Cardiac fibroblast (primary cell): ENCODE measurements at regions not wholly inside any gene's neighbourhood (a gene's known extent, or its start where the extent isn't known, plus 50 kb on each side); places are given as distances from the start of the nearest gene placed in this dataset.

ENCODE experiments used
- DNase-seq, 2 donors: peaks; one replicate each; pipeline versions ENCODE4 v3.0.0 to v3.0.0-alpha.2; 2010; ENCODE audit warnings: low read depth in 2 of 2
- H3K4me3 ChIP-seq, 2 donors: replicated peaks in 1 of 2; 1 replicate in 1 of 2; 2 replicates in 1 of 2; pipeline ENCODE4 v1.5.1; 2011; ENCODE audit warnings: low read depth in 2 of 2, low read length in 2 of 2, mild to moderate bottlenecking in 2 of 2, moderate library complexity in 1 of 2
- CTCF ChIP-seq: IDR thresholded peaks from one replicate; pipeline ENCODE4 v1.5.1; 2011; ENCODE audit warnings: low read depth, mild to moderate bottlenecking, low read length, inconsistent platforms

GRCh38 chr7:67794544-67794943, 797.9 kb downstream of the TYW1 start:
- H3K4me3 ChIP-seq: no peak overlapping the region
- no peak for DNase-seq
- no peak for TF ChIP-seq CTCF

DNA sequence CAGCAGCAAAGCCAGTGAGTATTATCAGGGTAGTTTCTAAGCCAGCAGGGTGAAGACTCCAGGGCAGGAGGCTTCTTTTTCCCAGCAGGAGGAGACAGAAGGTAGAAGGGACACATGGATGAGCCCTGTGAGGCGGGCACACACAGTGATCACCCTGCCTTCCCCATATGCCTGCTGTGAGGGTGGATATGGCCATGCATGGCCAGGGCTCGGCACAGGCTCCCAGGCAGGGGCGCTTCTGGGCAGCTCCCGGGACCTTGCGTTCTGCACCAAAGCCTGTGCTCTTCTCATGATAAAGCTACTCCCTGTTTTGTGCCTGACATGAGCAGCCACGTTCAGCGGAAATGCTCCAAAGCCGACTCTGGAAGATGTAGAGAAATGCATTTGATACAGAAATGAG, 807.2 kb downstream of the TYW1 start:
- TF ChIP-seq CTCF: no peak
- H3K4me3 ChIP-seq: no peak overlapping the region
- no peak for DNase-seq

DNA sequence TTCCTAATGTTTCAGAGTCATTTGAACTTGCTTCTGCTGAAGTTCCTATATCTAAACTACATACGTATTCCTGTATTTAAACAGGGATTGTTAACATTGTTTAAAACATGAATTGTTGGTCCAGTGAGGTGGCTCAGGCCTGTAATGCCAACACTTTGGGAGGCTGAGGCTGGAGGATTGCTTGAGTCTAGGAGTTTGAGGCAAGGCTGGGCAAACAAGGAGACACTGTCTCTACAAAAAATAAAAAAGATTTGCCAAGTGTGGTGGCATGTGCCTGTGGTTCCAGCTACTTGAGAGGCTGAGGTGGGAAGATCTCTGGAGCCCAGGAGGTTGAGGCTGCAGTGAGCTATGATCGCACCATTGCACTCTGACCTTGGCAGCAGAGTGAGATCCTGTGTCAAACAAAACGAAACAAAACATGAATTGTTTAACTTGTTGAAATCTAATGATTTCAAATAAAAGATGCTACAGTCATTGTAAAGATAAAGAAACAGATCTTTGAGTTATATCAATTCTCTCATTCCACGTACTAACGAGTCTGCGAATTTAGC, 809.4 kb downstream of the TYW1 start:
- no peak overlapping the region for H3K4me3 ChIP-seq
- DNase-seq: no peak

GRCh38 chr7:67807826-67808225, 811.2 kb downstream of the TYW1 start:
- TF ChIP-seq CTCF: no peak
- DNase-seq: no peak
- no peak overlapping the region for H3K4me3 ChIP-seq

More for the DNA sequence above, 809.4 kb downstream of the TYW1 start:
- no peak for TF ChIP-seq CTCF

GRCh38 chr7:67809586-67809985, 813.0 kb downstream of the TYW1 start:
- TF ChIP-seq CTCF: no peak
- H3K4me3 ChIP-seq: no peak overlapping the region
- DNase-seq: no peak

GRCh38 chr7:67813621-67814292, 817.1 kb downstream of the TYW1 start:
- no peak overlapping the region for H3K4me3 ChIP-seq
- no peak for DNase-seq
- no peak for TF ChIP-seq CTCF

- no peak for DNase-seq
- H3K4me3 ChIP-seq: no peak overlapping the region
- no peak for TF ChIP-seq CTCF
Measured at GRCh38 chr7:67817481-67817880, 820.8 kb downstream of the TYW1 start.
